ENCODE measurements at regions not wholly inside any gene's neighbourhood (a gene's known extent, or its start where the extent isn't known, plus 50 kb on each side); places are given as distances from the start of the nearest gene placed in this dataset.

- TF ChIP-seq ZNF274 (IDR thresholded peaks at IDR 0.05; ENCODE audit: low read depth, low read length), result no peak
- no peak overlapping the region for H3K4me3 ChIP-seq (ENCODE audit: low read length)
Observed at GRCh38 chr9:17846948-17847655, 268.2 kb downstream of the SH3GL2 start.

GRCh38 chr9:17847908-17848307 lies 269.0 kb downstream of the SH3GL2 start:
- no peak for TF ChIP-seq ZNF274 (IDR thresholded peaks at IDR 0.05; ENCODE audit: low read depth, low read length)
- H3K4me3 ChIP-seq (ENCODE audit: low read length), result no peak overlapping the region

GRCh38 chr9:17852108-17852507 lies 273.2 kb downstream of the SH3GL2 start:
- no peak for TF ChIP-seq ZNF274 (IDR thresholded peaks at IDR 0.05; ENCODE audit: low read depth, low read length)
- H3K4me3 ChIP-seq (ENCODE audit: low read length), result no peak overlapping the region

GRCh38 chr9:17854487-17854886 lies 275.6 kb downstream of the SH3GL2 start:
- H3K4me3 ChIP-seq (ENCODE audit: low read length), result no peak overlapping the region
- no peak for TF ChIP-seq ZNF274 (IDR thresholded peaks at IDR 0.05; ENCODE audit: low read depth, low read length)

- no peak for TF ChIP-seq ZNF274 (IDR thresholded peaks at IDR 0.05; ENCODE audit: low read depth, low read length)
- H3K4me3 ChIP-seq (ENCODE audit: low read length), result no peak overlapping the region
Observed at GRCh38 chr9:17856995-17857394, 278.1 kb downstream of the SH3GL2 start.

- TF ChIP-seq ZNF274 (IDR thresholded peaks at IDR 0.05; ENCODE audit: low read depth, low read length), result no peak
- no peak overlapping the region for H3K4me3 ChIP-seq (ENCODE audit: low read length)
Observed at GRCh38 chr9:17859228-17859627, 280.4 kb downstream of the SH3GL2 start.

- TF ChIP-seq ZNF274 (IDR thresholded peaks at IDR 0.05; ENCODE audit: low read depth, low read length), result no peak
- H3K4me3 ChIP-seq (ENCODE audit: low read length), result no peak overlapping the region
Observed at GRCh38 chr9:17859987-17860386, 281.1 kb downstream of the SH3GL2 start.

- H3K4me3 ChIP-seq (ENCODE audit: low read length), result no peak overlapping the region
- TF ChIP-seq ZNF274 (IDR thresholded peaks at IDR 0.05; ENCODE audit: low read depth, low read length), result no peak
Observed at GRCh38 chr9:17862101-17862500, 283.2 kb downstream of the SH3GL2 start.

- no peak for TF ChIP-seq ZNF274 (IDR thresholded peaks at IDR 0.05; ENCODE audit: low read depth, low read length)
- H3K4me3 ChIP-seq (ENCODE audit: low read length), result peak overlapping the region; percentile 39; the same call in 1 of the 2 replicates
Observed at GRCh38 chr9:17862629-17863028, 283.8 kb downstream of the SH3GL2 start.

- no peak for TF ChIP-seq ZNF274 (IDR thresholded peaks at IDR 0.05; ENCODE audit: low read depth, low read length)
- H3K4me3 ChIP-seq (ENCODE audit: low read length), result peak overlapping the region; percentile 39; the same call in 1 of the 2 replicates
Observed at GRCh38 chr9:17863213-17863883, 284.5 kb downstream of the SH3GL2 start.

GRCh38 chr9:17863924-17864323 lies 285.1 kb downstream of the SH3GL2 start:
- no peak for TF ChIP-seq ZNF274 (IDR thresholded peaks at IDR 0.05; ENCODE audit: low read depth, low read length)
- H3K4me3 ChIP-seq (ENCODE audit: low read length), result no peak overlapping the region

- no peak for TF ChIP-seq ZNF274 (IDR thresholded peaks at IDR 0.05; ENCODE audit: low read depth, low read length)
- H3K4me3 ChIP-seq (ENCODE audit: low read length), result no peak overlapping the region
Observed at GRCh38 chr9:17864951-17865350, 286.1 kb downstream of the SH3GL2 start.

- no peak for TF ChIP-seq ZNF274 (IDR thresholded peaks at IDR 0.05; ENCODE audit: low read depth, low read length)
- no peak overlapping the region for H3K4me3 ChIP-seq (ENCODE audit: low read length)
Observed at GRCh38 chr9:17865881-17866280, 287.0 kb downstream of the SH3GL2 start.

GRCh38 chr9:17870722-17871121 lies 291.9 kb downstream of the SH3GL2 start:
- no peak for TF ChIP-seq ZNF274 (IDR thresholded peaks at IDR 0.05; ENCODE audit: low read depth, low read length)

GRCh38 chr9:17871213-17871890 lies 292.5 kb downstream of the SH3GL2 start:
- H3K4me3 ChIP-seq (ENCODE audit: low read length), result no peak overlapping the region
- TF ChIP-seq ZNF274 (IDR thresholded peaks at IDR 0.05; ENCODE audit: low read depth, low read length), result no peak

More at GRCh38 chr9:17870722-17871121, 291.9 kb downstream of the SH3GL2 start:
- no peak overlapping the region for H3K4me3 ChIP-seq (ENCODE audit: low read length)
